VCaP (cell line): ENCODE measurements at regions not wholly inside any gene's neighbourhood (a gene's known extent, or its start where the extent isn't known, plus 50 kb on each side); places are given as distances from the start of the nearest gene placed in this dataset.

Experiments used
- H3K27ac ChIP-seq: fragments of 450-650 bp; 2 replicates; pipeline ENCODE4 v1.5.1; 2017
- CTCF ChIP-seq: fragments of 450-650 bp; conservative IDR thresholded peaks from 2 replicates; pipeline ENCODE4 v1.5.1; 2017; ENCODE audit warnings: mild to moderate bottlenecking, moderate library complexity

DNA sequence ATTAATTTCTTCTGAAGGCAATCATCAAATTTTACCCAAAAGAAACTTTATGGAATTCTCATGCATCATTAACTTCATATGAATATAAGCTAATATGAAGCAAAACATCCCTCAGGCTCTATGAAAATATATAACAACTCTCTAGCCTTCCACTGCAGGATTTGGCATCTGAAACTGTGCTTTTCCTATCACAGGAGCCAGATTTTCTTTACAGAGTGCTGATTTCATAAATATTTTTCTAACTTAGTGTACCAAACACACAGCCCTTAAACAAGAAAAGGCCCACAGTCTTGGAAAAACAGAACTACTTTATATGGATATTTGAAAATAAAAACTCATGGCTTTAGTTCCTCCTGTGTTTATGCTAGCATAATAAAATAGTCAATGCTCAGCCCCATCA is 559.5 kb upstream of the CHRM3 start:
- no peak overlapping the region for H3K27ac ChIP-seq
- no peak for TF ChIP-seq CTCF

DNA sequence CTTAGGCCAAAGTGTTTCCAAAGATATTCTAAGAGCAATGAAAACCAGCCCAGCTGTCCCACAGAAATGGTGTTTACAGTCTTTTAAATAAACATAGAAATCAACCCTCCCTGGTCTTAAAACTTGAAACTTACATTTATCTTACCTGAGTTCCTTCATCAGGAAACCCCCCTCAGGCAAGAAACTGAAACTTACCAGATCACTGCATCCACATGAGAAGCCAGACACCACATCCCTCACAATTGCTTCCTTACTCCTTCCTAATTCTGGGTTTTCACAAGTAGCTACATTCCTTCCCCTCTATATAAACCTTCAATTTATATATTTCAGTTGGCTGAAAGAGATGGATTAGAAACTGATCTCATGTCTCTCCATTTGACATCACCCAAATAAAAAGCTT is 563.0 kb upstream of the CHRM3 start:
- no peak for TF ChIP-seq CTCF
- no peak overlapping the region for H3K27ac ChIP-seq

- no peak for TF ChIP-seq CTCF
These were observed 575.0 kb upstream of the CHRM3 start for GRCh38 chr1:238811211-238811879.

GRCh38 chr1:238790882-238791281 is 595.5 kb upstream of the CHRM3 start:
- no peak for TF ChIP-seq CTCF
- no peak overlapping the region for H3K27ac ChIP-seq

More at GRCh38 chr1:238811211-238811879, 575.0 kb upstream of the CHRM3 start:
- H3K27ac ChIP-seq, result no peak overlapping the region

- no peak for TF ChIP-seq CTCF
These were observed 596.3 kb upstream of the CHRM3 start for GRCh38 chr1:238789916-238790667.

DNA sequence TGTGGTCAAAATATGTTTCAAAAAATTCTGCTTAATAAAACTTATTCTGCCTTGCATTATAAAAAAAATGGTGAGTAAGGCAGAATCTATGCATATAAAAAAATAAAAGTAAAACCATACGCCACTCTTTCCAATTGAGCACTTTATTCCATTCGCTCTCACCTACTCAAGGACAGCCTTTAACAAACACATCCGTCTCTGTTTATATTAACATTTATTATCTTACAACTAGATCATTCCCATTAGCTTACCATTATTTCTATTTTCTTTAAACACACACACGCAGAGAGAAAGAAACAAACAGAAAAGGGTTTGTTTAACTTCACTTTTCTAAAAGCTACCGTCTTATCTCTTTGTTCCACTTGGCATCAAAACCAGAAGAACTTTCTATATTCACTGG is 598.9 kb upstream of the CHRM3 start:
- TF ChIP-seq CTCF, result no peak
- H3K27ac ChIP-seq, result no peak overlapping the region

More at GRCh38 chr1:238789916-238790667, 596.3 kb upstream of the CHRM3 start:
- H3K27ac ChIP-seq, result no peak overlapping the region

GRCh38 chr1:238783633-238784032 is 602.7 kb upstream of the CHRM3 start:
- H3K27ac ChIP-seq, result no peak overlapping the region
- no peak for TF ChIP-seq CTCF
